Tibial nerve (tissue), 4 donors: ENCODE measurements at regions not wholly inside any gene's neighbourhood (a gene's known extent, or its start where the extent isn't known, plus 50 kb on each side); places are given as distances from the start of the nearest gene placed in this dataset.

ENCODE experiments used
- DNase-seq, 2 donors: peaks; one replicate each; pipeline ENCODE4 v3.0.0-alpha.2; 2019; ENCODE audit warnings: low spot score in 2 of 2
- H3K27ac ChIP-seq, 4 donors: fragments of 200-600 bp; sonication (generic) in 3 of 4; one replicate each; pipeline ENCODE4 v1.5.1; 2017 to 2019; ENCODE audit warnings: mild to moderate bottlenecking in 1 of 4
- H3K27me3 ChIP-seq, 2 donors: fragments of 200-600 bp; sonication (generic) in 1 of 2; one replicate each; pipeline versions ENCODE4 v1.5.1 to v1.6.0; 2017 to 2019
- H3K36me3 ChIP-seq, 3 donors: fragments of 200-600 bp; sonication (generic); one replicate each; pipeline ENCODE4 v1.5.1; 2018 to 2019
- H3K4me1 ChIP-seq, 4 donors: fragments of 200-600 bp; sonication (generic) in 3 of 4; one replicate each; pipeline ENCODE4 v1.5.1; 2017 to 2019
- H3K4me3 ChIP-seq, 4 donors: fragments of 200-600 bp; sonication (generic) in 3 of 4; one replicate each; pipeline ENCODE4 v1.5.1; 2017 to 2019; ENCODE audit warnings: mild to moderate bottlenecking in 1 of 4, moderate library complexity in 1 of 4
- H3K9me3 ChIP-seq, 4 donors: fragments of 200-600 bp; sonication (generic) in 3 of 4; one replicate each; pipeline ENCODE4 v1.5.1; 2017 to 2019
- EP300 ChIP-seq, 2 donors: sonication (generic); formaldehyde crosslinking; IDR thresholded peaks; one replicate each; pipeline ENCODE4 v1.6.1; 2017; ENCODE audit warnings: antibody characterized with exemption in 2 of 2, mild to moderate bottlenecking in 1 of 2
- POLR2A ChIP-seq, 2 donors: fragments of 450-650 bp; IDR thresholded peaks; one replicate each; pipeline ENCODE4 v1.6.1; 2017; ENCODE audit warnings: antibody characterized with exemption in 2 of 2, mild to moderate bottlenecking in 2 of 2, moderate library complexity in 2 of 2
- WGBS, 2 donors: methylation state at CpG; one replicate each; pipeline ENCODE4 v1.1.5; 2018; 5-methylcytosine and 5-hydroxymethylcytosine counted together
- TF ChIP-seq, protein P1 (sequence below), 5 experiments: fragments of 200-600 bp in 3 of 5; fragments of 450-650 bp in 2 of 5; sonication (generic) in 3 of 5; IDR thresholded peaks; one replicate each; pipeline ENCODE4 v1.5.1; 2016 to 2019; ENCODE audit warnings: antibody characterized with exemption in 5 of 5, mild to moderate bottlenecking in 3 of 5, moderate library complexity in 2 of 5

DNA sequence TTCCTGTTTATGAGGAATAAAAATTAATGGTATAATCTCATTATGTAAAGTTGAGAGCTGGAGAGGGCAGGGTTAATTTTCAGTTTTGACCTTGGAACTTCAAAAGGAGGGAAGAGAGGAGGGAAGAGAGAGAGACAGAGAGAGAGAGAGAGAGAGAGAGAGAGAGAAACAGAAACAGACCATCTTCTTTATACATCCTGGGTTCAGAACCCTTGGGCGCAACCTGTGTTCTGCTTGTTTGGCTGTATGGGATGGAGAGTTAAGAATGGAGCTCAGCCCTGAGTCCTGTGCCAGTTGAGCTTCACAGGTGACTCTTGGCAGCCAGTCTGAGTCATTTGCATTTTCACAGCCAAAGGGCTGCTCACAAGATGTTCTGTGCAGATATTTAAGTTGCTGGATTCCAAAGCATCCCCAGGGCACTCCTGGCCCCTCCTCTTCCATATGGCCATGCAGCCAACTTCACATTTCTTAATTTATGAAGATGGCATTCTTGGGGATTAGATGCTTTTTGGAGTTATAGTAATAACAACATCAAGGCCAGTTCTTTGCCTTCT is 143.5 kb downstream of the CARTPT start:
- WGBS, 2 donors: 3 to 45% methylated on average over 1 of the region's 1 CpG
- DNase-seq: no peak
- no peaks in the 10 kb centered on the region for H3K27me3 ChIP-seq
- TF ChIP-seq POLR2A (IDR thresholded peaks at IDR 0.05) (no peak), EP300 (IDR thresholded peaks at IDR 0.05) (no peak)
- TF ChIP-seq, protein P1, sequence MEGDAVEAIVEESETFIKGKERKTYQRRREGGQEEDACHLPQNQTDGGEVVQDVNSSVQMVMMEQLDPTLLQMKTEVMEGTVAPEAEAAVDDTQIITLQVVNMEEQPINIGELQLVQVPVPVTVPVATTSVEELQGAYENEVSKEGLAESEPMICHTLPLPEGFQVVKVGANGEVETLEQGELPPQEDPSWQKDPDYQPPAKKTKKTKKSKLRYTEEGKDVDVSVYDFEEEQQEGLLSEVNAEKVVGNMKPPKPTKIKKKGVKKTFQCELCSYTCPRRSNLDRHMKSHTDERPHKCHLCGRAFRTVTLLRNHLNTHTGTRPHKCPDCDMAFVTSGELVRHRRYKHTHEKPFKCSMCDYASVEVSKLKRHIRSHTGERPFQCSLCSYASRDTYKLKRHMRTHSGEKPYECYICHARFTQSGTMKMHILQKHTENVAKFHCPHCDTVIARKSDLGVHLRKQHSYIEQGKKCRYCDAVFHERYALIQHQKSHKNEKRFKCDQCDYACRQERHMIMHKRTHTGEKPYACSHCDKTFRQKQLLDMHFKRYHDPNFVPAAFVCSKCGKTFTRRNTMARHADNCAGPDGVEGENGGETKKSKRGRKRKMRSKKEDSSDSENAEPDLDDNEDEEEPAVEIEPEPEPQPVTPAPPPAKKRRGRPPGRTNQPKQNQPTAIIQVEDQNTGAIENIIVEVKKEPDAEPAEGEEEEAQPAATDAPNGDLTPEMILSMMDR (IDR thresholded peaks at IDR 0.05): no peak
- H3K36me3 ChIP-seq: no peaks in the 10 kb centered on the region
- peaks cover 0 to 11% (median 0%) of the 10 kb centered on the region in 4 donors for H3K9me3 ChIP-seq
- no peak overlapping the region for H3K27ac ChIP-seq
- no peak overlapping the region for H3K4me3 ChIP-seq
- no peaks in the 10 kb centered on the region for H3K4me1 ChIP-seq

DNA sequence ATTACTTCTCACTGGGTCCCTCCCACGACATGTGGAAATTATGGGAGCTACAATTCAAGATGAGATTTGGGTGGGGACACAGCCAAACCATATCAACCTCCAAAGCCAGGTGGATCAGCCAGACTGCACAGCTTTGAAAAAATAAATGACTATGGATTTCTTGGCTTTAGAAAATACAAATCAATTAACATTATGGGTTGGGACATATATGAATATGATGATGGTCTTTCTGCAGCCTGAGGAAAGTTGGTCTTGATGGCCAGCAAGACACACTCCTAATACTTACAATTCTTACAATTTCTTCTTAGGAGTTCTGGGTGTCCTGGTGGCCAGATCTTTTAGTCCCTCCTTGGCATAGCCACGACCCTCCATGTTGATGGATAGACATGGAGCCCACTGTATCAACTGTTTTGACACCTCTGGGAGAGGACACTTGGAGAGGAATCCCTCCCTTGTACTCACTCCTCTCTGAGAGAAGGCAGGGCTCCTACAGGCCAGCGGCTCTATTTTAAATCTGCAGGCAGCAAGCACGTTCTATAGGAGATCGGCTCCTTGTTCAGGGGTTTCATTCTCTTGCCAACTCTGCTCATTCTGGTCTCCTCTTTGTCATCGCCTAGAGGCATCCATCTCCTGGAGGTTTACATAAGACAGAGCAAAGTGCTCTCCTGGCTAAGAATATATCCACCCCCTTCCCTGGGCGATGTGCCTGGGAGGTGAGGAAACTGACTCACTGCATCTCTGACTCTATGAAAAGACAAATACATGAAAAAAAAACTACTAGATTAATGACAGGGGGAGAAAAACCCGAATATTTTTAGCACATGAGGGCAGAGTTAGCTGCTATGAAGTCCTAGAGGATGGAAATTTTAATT is 145.9 kb downstream of the CARTPT start:
- Histone ChIP-seq H3K4me3 (no peak overlapping the region), H3K9me3 (peaks cover 0 to 16% (median 1%) of the 10 kb centered on the region in 4 donors), H3K36me3 (no peaks in the 10 kb centered on the region), H3K27me3 (no peaks in the 10 kb centered on the region), H3K27ac (no peak overlapping the region), H3K4me1 (no peaks in the 10 kb centered on the region)
- DNase-seq: no peak
- TF ChIP-seq EP300 (IDR thresholded peaks at IDR 0.05) (no peak), POLR2A (IDR thresholded peaks at IDR 0.05) (no peak)
- TF ChIP-seq, protein P1 (IDR thresholded peaks at IDR 0.05): no peak
- 69 to 73% methylated on average over 8 of the region's 8 CpGs for WGBS, 2 donors

DNA sequence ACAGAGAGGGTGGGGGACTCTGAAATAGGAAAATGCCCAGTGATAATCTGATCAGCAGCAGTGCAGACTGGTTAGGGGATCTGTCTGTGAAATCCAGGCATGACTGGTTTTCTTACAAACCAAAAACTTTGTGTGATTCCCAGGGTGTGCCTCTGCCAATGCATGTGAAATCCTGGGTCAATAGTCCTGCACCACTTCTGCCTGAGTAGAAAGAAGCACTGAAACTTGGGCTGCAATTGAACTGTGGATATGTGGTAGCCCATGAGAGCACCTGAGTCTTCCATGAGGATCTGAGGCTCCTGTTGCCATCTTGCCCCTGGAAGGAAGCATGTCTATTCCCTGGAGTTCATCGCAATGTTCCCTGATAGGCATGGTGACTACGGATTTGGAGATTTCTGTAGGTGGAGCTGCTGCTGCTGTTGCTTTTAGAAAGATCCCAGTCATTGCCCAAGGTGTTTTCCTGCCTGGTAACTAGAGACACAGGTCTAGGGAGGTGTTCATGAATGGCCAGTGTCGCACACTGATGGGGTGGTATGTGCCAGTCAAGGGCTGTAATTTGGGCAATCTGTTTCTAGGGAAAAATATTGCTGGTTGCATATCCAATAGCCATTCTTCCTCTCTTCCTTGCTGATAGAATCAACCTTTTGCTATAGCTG is 146.7 kb downstream of the CARTPT start:
- 82 to 83% methylated on average over 3 of the region's 3 CpGs for WGBS, 2 donors
- Histone ChIP-seq H3K4me3 (no peak overlapping the region), H3K27me3 (no peaks in the 10 kb centered on the region), H3K36me3 (no peaks in the 10 kb centered on the region), H3K4me1 (no peaks in the 10 kb centered on the region), H3K27ac (no peak overlapping the region), H3K9me3 (peaks cover 0 to 21% (median 2%) of the 10 kb centered on the region in 4 donors)
- no peak for DNase-seq
- TF ChIP-seq POLR2A (IDR thresholded peaks at IDR 0.05) (no peak), EP300 (IDR thresholded peaks at IDR 0.05) (no peak)
- TF ChIP-seq, protein P1 (IDR thresholded peaks at IDR 0.05): no peak

DNA sequence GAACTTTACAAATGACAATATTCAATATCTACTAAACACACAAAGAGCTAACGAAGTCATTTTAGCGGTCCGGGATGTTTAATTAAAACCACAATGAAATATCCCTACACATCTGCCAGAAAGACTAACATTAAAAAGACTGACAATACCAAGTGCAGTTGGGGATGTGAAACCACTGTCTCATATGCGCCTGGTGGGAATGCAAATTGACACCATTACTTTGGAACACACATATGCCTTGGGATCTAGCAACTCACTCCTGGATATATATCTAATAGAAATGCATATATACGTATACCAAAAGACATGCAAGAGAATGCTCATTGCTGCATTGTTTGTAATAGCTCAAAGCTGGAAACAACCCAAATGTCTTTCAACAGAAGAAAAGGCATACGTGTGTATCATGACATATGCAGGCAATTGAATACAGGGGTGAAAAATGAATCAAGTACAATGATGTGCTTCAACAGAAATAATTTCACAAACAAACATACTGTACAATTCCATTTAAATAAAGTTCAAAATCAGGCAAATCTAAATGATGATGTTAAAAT is 153.3 kb downstream of the CARTPT start:
- DNase-seq: no peak
- peaks cover 0 to 10% (median 2%) of the 10 kb centered on the region in 4 donors for H3K9me3 ChIP-seq
- H3K36me3 ChIP-seq: no peaks in the 10 kb centered on the region
- H3K4me3 ChIP-seq: no peak overlapping the region
- H3K27me3 ChIP-seq: no peaks in the 10 kb centered on the region
- WGBS, 2 donors: 65 to 74% methylated on average over 6 of the region's 6 CpGs
- TF ChIP-seq POLR2A (IDR thresholded peaks at IDR 0.05): no peak
- H3K4me1 ChIP-seq: no peaks in the 10 kb centered on the region
- H3K27ac ChIP-seq: no peak overlapping the region

DNA sequence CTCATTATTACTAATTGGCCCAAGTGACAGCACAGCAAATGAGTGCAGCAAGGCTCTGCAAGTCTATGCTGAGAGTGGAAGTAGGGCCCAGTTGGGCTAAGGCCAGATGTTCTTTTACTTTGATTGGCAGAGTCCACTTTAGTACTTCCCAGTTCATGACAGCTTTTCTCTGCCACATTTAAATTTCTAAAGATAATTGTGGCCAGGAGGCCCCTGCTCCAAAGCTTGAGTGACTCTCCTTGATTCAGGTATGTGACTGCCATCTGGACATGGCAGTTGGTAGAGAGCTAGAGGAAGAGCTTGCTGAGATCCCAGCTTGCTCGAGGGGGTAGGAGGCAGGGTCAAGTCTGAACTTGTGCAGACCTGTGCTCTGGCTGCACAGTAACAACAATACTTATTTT is 154.1 kb downstream of the CARTPT start:
- no peaks in the 10 kb centered on the region for H3K27me3 ChIP-seq
- H3K4me3 ChIP-seq: no peak overlapping the region
- H3K27ac ChIP-seq: no peak overlapping the region
- 47 to 63% methylated on average over 1 of the region's 1 CpG for WGBS, 2 donors
- H3K36me3 ChIP-seq: no peaks in the 10 kb centered on the region
- no peak for DNase-seq
- no peaks in the 10 kb centered on the region for H3K4me1 ChIP-seq
- TF ChIP-seq POLR2A (IDR thresholded peaks at IDR 0.05): no peak
- TF ChIP-seq, protein P1 (IDR thresholded peaks at IDR 0.05): no peak
- TF ChIP-seq EP300 (IDR thresholded peaks at IDR 0.05): no peak
- peaks cover 0 to 10% (median 2%) of the 10 kb centered on the region in 4 donors for H3K9me3 ChIP-seq
